Mesothelial cell of epicardium (in vitro differentiated cells): ENCODE measurements at regions not wholly inside any gene's neighbourhood (a gene's known extent, or its start where the extent isn't known, plus 50 kb on each side); places are given as distances from the start of the nearest gene placed in this dataset.

Experiments used
- DNase-seq, 2 experiments: peaks; one replicate each; pipeline ENCODE4 v3.0.0; 2021; ENCODE audit warnings: low spot score in 2 of 2; ENCODE audit not compliant: unreplicated experiment in 2 of 2
- H3K27ac Mint-ChIP-seq: 2 replicates; pipeline ENCODE4 v1.8.0; 2021; ENCODE audit warnings: mixed read lengths
- H3K27me3 Mint-ChIP-seq: 2 replicates; pipeline ENCODE4 v1.8.0; 2021; ENCODE audit warnings: low read depth, mixed read lengths
- H3K36me3 Mint-ChIP-seq: 2 replicates; pipeline ENCODE4 v1.8.0; 2021; ENCODE audit warnings: mixed read lengths
- H3K4me1 Mint-ChIP-seq: 2 replicates; pipeline ENCODE4 v1.8.0; 2021; ENCODE audit warnings: mixed read lengths
- H3K4me3 Mint-ChIP-seq: 2 replicates; pipeline ENCODE4 v1.8.0; 2021; ENCODE audit warnings: mild to moderate bottlenecking, moderate library complexity, mixed read lengths
- H3K9me3 Mint-ChIP-seq: 2 replicates; pipeline ENCODE4 v1.8.0; 2021; ENCODE audit warnings: mixed read lengths
- CTCF ChIP-seq: fragments of 200-600 bp; sonication (generic); IDR thresholded peaks from one replicate; pipeline ENCODE4 v1.5.0; 2021; ENCODE audit warnings: antibody characterized with exemption; ENCODE audit not compliant: unreplicated experiment

GRCh38 chr5:20649966-20650365, 662.0 kb upstream of the CDH18 start:
- TF ChIP-seq CTCF = no peak
- Mint-ChIP-seq H3K27ac (no peak overlapping the region), H3K9me3 (peaks cover 42% of the 10 kb centered on the region), H3K4me1 (peaks cover 4% of the 10 kb centered on the region), H3K27me3 (no peaks in the 10 kb centered on the region), H3K4me3 (no peak overlapping the region), H3K36me3 (no peaks in the 10 kb centered on the region)
- DNase-seq = no peak

- Mint-ChIP-seq H3K9me3 (peaks cover 42% of the 10 kb centered on the region), H3K4me3 (no peak overlapping the region), H3K27ac (no peak overlapping the region), H3K4me1 (peaks cover 4% of the 10 kb centered on the region), H3K27me3 (no peaks in the 10 kb centered on the region), H3K36me3 (no peaks in the 10 kb centered on the region)
- TF ChIP-seq CTCF = no peak
- DNase-seq = no peak
These were observed 661.0 kb upstream of the CDH18 start for GRCh38 chr5:20648981-20649380.

- H3K27ac Mint-ChIP-seq = no peak overlapping the region
- DNase-seq = no peak
- no peak overlapping the region for H3K4me3 Mint-ChIP-seq
- H3K4me1 Mint-ChIP-seq = no peaks in the 10 kb centered on the region
- TF ChIP-seq CTCF = no peak
- H3K9me3 Mint-ChIP-seq = no peaks in the 10 kb centered on the region
- no peaks in the 10 kb centered on the region for H3K27me3 Mint-ChIP-seq
- no peaks in the 10 kb centered on the region for H3K36me3 Mint-ChIP-seq
These were observed 648.7 kb upstream of the CDH18 start for GRCh38 chr5:20636686-20637085.

GRCh38 chr5:20619591-20619990, 631.6 kb upstream of the CDH18 start:
- TF ChIP-seq CTCF = no peak
- no peaks in the 10 kb centered on the region for H3K27me3 Mint-ChIP-seq

GRCh38 chr5:20618340-20618739, 630.3 kb upstream of the CDH18 start:
- no peak for DNase-seq
- Mint-ChIP-seq H3K4me1 (no peaks in the 10 kb centered on the region), H3K36me3 (no peaks in the 10 kb centered on the region), H3K27me3 (no peaks in the 10 kb centered on the region), H3K9me3 (no peaks in the 10 kb centered on the region), H3K4me3 (no peak overlapping the region), H3K27ac (no peak overlapping the region)
- no peak for TF ChIP-seq CTCF

More at GRCh38 chr5:20619591-20619990, 631.6 kb upstream of the CDH18 start:
- no peaks in the 10 kb centered on the region for H3K4me1 Mint-ChIP-seq
- H3K4me3 Mint-ChIP-seq = no peak overlapping the region
- DNase-seq = no peak
- H3K36me3 Mint-ChIP-seq = no peaks in the 10 kb centered on the region
- H3K9me3 Mint-ChIP-seq = no peaks in the 10 kb centered on the region
- H3K27ac Mint-ChIP-seq = no peak overlapping the region

- H3K27me3 Mint-ChIP-seq = no peaks in the 10 kb centered on the region
- no peak overlapping the region for H3K4me3 Mint-ChIP-seq
- no peak for DNase-seq
- H3K9me3 Mint-ChIP-seq = no peaks in the 10 kb centered on the region
- no peak for TF ChIP-seq CTCF
- H3K36me3 Mint-ChIP-seq = no peaks in the 10 kb centered on the region
- no peak overlapping the region for H3K27ac Mint-ChIP-seq
- no peaks in the 10 kb centered on the region for H3K4me1 Mint-ChIP-seq
These were observed 629.8 kb upstream of the CDH18 start for GRCh38 chr5:20617841-20618240.
